WTC11 (cell line): ENCODE measurements at regions not wholly inside any gene's neighbourhood (a gene's known extent, or its start where the extent isn't known, plus 50 kb on each side); places are given as distances from the start of the nearest gene placed in this dataset.

ENCODE experiments used
- ATAC-seq: fragments of 200-7000 bp; cut with Tn5 transposase; 2 replicates; pipeline ENCODE4 v1.10.0; 2021; ENCODE audit warnings: mild to moderate bottlenecking, moderate library complexity
- CTCF ChIA-PET: fragments of 300-600 bp; sonication (Branson Sonifier 250); formaldehyde crosslinking; loops from one replicate; lab custom pipeline; 2021; ENCODE audit warnings: antibody characterized with exemption; lab: Charles Lee
- POLR2A ChIA-PET: fragments of 350-600 bp; sonication (Branson Sonifier 250); formaldehyde crosslinking; loops from one replicate; lab custom pipeline; 2021; ENCODE audit warnings: antibody characterized with exemption; lab: Charles Lee
- DNase-seq: peaks from one replicate; pipeline ENCODE4 v3.0.0; 2021; ENCODE audit warnings: low spot score
- H3K27ac Mint-ChIP-seq: 2 replicates; pipeline ENCODE4 v1.8.0; 2021; ENCODE audit warnings: mixed read lengths
- H3K27me3 Mint-ChIP-seq: 2 replicates; pipeline ENCODE4 v1.8.0; 2021; ENCODE audit warnings: low read depth, mild to moderate bottlenecking, moderate library complexity, mixed read lengths
- H3K36me3 Mint-ChIP-seq: 2 replicates; pipeline ENCODE4 v1.8.0; 2021; ENCODE audit warnings: mixed read lengths
- H3K4me1 Mint-ChIP-seq: 2 replicates; pipeline ENCODE4 v1.8.0; 2022; ENCODE audit warnings: mixed read lengths
- H3K4me3 Mint-ChIP-seq: 2 replicates; pipeline ENCODE4 v1.8.0; 2021; ENCODE audit warnings: mild to moderate bottlenecking, moderate library complexity, mixed read lengths
- H3K9me3 Mint-ChIP-seq: 2 replicates; pipeline ENCODE4 v1.8.0; 2021; ENCODE audit warnings: mixed read lengths
- ETV6 ChIP-seq: sonication (generic); formaldehyde crosslinking; IDR thresholded peaks from 2 replicates; pipeline ENCODE4 v1.8.1; 2022; ENCODE audit warnings: mild to moderate bottlenecking, missing genetic modification reagents
- IRF2 ChIP-seq: sonication (generic); formaldehyde crosslinking; IDR thresholded peaks from 2 replicates; pipeline ENCODE4 v1.8.0; 2022; ENCODE audit warnings: low read depth, missing genetic modification reagents, borderline replicate concordance
- JAZF1 ChIP-seq: fragments of 250-450 bp; sonication (Bioruptor Pico); IDR thresholded peaks from 2 replicates; pipeline ENCODE4 v1.9.0; 2021; ENCODE audit warnings: moderate library complexity, mild to moderate bottlenecking, inconsistent platforms
- NFATC4 ChIP-seq: fragments of 250-450 bp; sonication (Bioruptor Pico); IDR thresholded peaks from 2 replicates; pipeline ENCODE4 v1.9.0; 2021; ENCODE audit warnings: mild to moderate bottlenecking
- NFE2L1 ChIP-seq: sonication (generic); formaldehyde crosslinking; IDR thresholded peaks from 2 replicates; pipeline ENCODE4 v1.8.1; 2023; ENCODE audit warnings: missing genetic modification reagents
- NR2C2 ChIP-seq: sonication (generic); formaldehyde crosslinking; IDR thresholded peaks from 2 replicates; pipeline ENCODE4 v1.8.0; 2022; ENCODE audit warnings: mild to moderate bottlenecking, missing genetic modification reagents
- NR3C1 ChIP-seq: sonication (generic); formaldehyde crosslinking; conservative IDR thresholded peaks from 2 replicates; pipeline ENCODE4 v1.8.1; 2023; ENCODE audit warnings: low read depth, mild to moderate bottlenecking, missing genetic modification reagents
- OVOL2 ChIP-seq: fragments of 250-450 bp; sonication (Bioruptor Pico); IDR thresholded peaks from 2 replicates; pipeline ENCODE4 v1.9.0; 2021; ENCODE audit warnings: mild to moderate bottlenecking, borderline replicate concordance
- PRRX2 ChIP-seq: fragments of 250-450 bp; sonication (Bioruptor Pico); IDR thresholded peaks from 2 replicates; pipeline ENCODE4 v1.8.0; 2021; ENCODE audit warnings: mild to moderate bottlenecking
- SOX15 ChIP-seq: fragments of 250-450 bp; sonication (Bioruptor Pico); IDR thresholded peaks from 2 replicates; pipeline ENCODE4 v1.9.0; 2021; ENCODE audit warnings: mild to moderate bottlenecking
- TEAD4 ChIP-seq: sonication (generic); formaldehyde crosslinking; IDR thresholded peaks from 2 replicates; pipeline ENCODE4 v1.8.0; 2022; ENCODE audit warnings: mild to moderate bottlenecking, missing genetic modification reagents
- TP53 ChIP-seq: sonication (generic); formaldehyde crosslinking; IDR thresholded peaks from 2 replicates; pipeline ENCODE4 v1.8.1; 2023; ENCODE audit warnings: mild to moderate bottlenecking, missing genetic modification reagents
- ZNF317 ChIP-seq: sonication (generic); formaldehyde crosslinking; IDR thresholded peaks from 2 replicates; pipeline ENCODE4 v1.8.1; 2023; ENCODE audit warnings: low read depth, mild to moderate bottlenecking, moderate library complexity, missing genetic modification reagents, borderline replicate concordance
- ZNF671 ChIP-seq: fragments of 250-450 bp; sonication (Bioruptor Pico); IDR thresholded peaks from 2 replicates; pipeline ENCODE4 v1.8.0; 2021; ENCODE audit warnings: mild to moderate bottlenecking
- TF ChIP-seq, protein P1 (sequence below): sonication (generic); formaldehyde crosslinking; IDR thresholded peaks from 2 replicates; pipeline ENCODE4 v1.8.1; 2022; ENCODE audit warnings: low read depth, missing genetic modification reagents, borderline replicate concordance
- TF ChIP-seq, protein P2 (sequence below): sonication (generic); formaldehyde crosslinking; IDR thresholded peaks from 2 replicates; pipeline ENCODE4 v1.8.0; 2022; ENCODE audit warnings: mild to moderate bottlenecking, missing genetic modification reagents
- TF ChIP-seq, protein P3 (sequence below): sonication (generic); formaldehyde crosslinking; IDR thresholded peaks from 2 replicates; pipeline ENCODE4 v1.8.0; 2023; ENCODE audit warnings: mild to moderate bottlenecking, missing genetic modification reagents
- TF ChIP-seq, protein P4 (sequence below): sonication (generic); formaldehyde crosslinking; IDR thresholded peaks from 2 replicates; pipeline ENCODE4 v1.8.1; 2022; ENCODE audit warnings: mild to moderate bottlenecking, moderate library complexity, missing genetic modification reagents
- TF ChIP-seq, protein P5 (sequence below): sonication (generic); formaldehyde crosslinking; IDR thresholded peaks from 2 replicates; pipeline ENCODE4 v1.8.1; 2023; ENCODE audit warnings: mild to moderate bottlenecking, missing genetic modification reagents, moderate library complexity
- TF ChIP-seq, protein P6 (sequence below): sonication (generic); formaldehyde crosslinking; IDR thresholded peaks from 2 replicates; pipeline ENCODE4 v1.8.1; 2022; ENCODE audit warnings: low read depth, mild to moderate bottlenecking, moderate library complexity, missing genetic modification reagents, borderline replicate concordance

DNA sequence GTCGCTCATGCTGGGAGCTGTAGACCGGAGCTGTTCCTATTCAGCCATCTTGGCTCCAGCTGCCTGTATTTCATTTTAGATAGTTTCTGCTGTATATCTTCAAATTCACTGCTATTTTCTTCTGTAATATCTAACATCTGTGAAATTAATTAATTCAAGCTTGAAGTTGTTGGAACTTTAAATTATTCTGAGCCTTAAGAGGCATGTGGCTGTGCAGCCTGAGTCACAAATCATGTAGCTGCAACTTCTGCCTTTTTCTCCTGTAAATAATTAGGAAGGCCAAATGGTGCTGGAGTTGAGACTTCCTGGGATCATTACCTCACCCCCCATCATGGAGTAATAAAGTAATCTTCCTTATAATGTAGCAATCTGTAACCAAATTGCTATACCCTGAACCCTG, 183.3 kb upstream of the PCSK5 start:
- Mint-ChIP-seq H3K27me3 (no peaks in the 10 kb centered on the region; the same call in 1 of the 2 replicates), H3K27ac (no peak overlapping the region), H3K36me3 (peaks cover 9% of the 10 kb centered on the region), H3K4me1 (peaks cover 15% of the 10 kb centered on the region), H3K9me3 (peaks cover 24% of the 10 kb centered on the region), H3K4me3 (no peak overlapping the region)
- ATAC-seq, result no peak
- ChIA-PET CTCF (no interaction called here), POLR2A (interaction anchor here (0.6 kb wide), 1 partner anchor 11 kb away, joined by 5 read pairs; no protein-coding TSS in a partner anchor)
- no peak for DNase-seq
- TF ChIP-seq, protein P1, sequence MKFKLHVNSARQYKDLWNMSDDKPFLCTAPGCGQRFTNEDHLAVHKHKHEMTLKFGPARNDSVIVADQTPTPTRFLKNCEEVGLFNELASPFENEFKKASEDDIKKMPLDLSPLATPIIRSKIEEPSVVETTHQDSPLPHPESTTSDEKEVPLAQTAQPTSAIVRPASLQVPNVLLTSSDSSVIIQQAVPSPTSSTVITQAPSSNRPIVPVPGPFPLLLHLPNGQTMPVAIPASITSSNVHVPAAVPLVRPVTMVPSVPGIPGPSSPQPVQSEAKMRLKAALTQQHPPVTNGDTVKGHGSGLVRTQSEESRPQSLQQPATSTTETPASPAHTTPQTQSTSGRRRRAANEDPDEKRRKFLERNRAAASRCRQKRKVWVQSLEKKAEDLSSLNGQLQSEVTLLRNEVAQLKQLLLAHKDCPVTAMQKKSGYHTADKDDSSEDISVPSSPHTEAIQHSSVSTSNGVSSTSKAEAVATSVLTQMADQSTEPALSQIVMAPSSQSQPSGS (CRISPR knock-in tag), result no peak
- no peak for TF ChIP-seq IRF2
- no peak for TF ChIP-seq NFATC4 (CRISPR knock-in tag)
- no peak for TF ChIP-seq TEAD4 (CRISPR knock-in tag)
- TF ChIP-seq, protein P2, sequence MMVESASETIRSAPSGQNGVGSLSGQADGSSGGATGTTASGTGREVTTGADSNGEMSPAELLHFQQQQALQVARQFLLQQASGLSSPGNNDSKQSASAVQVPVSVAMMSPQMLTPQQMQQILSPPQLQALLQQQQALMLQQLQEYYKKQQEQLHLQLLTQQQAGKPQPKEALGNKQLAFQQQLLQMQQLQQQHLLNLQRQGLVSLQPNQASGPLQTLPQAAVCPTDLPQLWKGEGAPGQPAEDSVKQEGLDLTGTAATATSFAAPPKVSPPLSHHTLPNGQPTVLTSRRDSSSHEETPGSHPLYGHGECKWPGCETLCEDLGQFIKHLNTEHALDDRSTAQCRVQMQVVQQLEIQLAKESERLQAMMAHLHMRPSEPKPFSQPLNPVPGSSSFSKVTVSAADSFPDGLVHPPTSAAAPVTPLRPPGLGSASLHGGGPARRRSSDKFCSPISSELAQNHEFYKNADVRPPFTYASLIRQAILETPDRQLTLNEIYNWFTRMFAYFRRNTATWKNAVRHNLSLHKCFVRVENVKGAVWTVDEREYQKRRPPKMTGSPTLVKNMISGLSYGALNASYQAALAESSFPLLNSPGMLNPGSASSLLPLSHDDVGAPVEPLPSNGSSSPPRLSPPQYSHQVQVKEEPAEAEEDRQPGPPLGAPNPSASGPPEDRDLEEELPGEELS, result no peak
- no peak for TF ChIP-seq PRRX2 (CRISPR knock-in tag)
- TF ChIP-seq NFE2L1 (CRISPR knock-in tag), result no peak
- no peak for TF ChIP-seq ZNF671 (CRISPR knock-in tag)

DNA sequence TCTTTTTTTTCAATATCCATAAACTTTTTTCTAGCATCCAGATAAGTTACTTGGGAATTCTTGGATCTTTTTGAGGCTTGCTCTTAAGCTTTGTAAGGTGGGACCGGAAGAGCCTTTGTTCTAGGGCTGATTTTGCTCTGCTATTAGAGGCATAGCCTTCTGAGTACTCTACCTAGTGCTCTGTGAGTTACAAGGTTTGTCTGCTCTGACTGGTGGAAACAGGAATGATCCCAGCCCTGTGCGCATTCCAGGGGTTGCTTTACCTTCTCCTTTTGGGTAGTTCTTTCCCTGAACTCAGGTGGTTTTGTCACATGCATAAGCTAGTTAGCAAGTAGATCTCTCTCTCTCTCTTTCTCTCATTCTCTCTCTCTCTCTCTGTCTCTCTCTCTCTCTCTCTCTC, 180.8 kb upstream of the PCSK5 start:
- DNase-seq (no peak), ATAC-seq (peak; percentile 60)
- H3K4me3 Mint-ChIP-seq, result no peak overlapping the region
- peaks cover 9% of the 10 kb centered on the region for H3K36me3 Mint-ChIP-seq
- peaks cover 15% of the 10 kb centered on the region for H3K4me1 Mint-ChIP-seq
- H3K27me3 Mint-ChIP-seq, result no peaks in the 10 kb centered on the region
- no peak for TF ChIP-seq NR2C2 (CRISPR knock-in tag)
- no peak for TF ChIP-seq ZNF317 (CRISPR knock-in tag)
- ChIA-PET CTCF (no interaction called here), POLR2A (no interaction called here)
- H3K27ac Mint-ChIP-seq, result no peak overlapping the region
- peaks cover 17% of the 10 kb centered on the region for H3K9me3 Mint-ChIP-seq

DNA sequence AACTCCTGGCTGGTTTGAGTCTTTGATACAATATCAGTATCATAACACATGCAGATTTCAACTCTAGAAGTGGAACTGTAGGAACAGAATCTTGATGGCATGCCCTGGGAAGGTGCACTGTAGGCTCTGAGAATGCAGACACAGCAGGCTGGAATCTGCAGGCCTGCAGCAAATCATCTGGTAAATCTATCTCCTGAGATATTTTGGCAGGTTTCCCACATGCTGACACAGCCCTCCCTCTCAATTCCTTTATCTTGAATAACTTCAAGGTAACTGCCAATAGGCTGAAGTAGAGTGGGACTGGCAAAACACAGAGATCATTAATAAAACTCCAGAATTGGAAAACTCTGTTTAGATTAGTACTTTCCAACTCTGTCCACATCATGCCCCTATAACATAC, 177.8 kb upstream of the PCSK5 start:
- peaks cover 2% of the 10 kb centered on the region for H3K36me3 Mint-ChIP-seq
- ATAC-seq (no peak), DNase-seq (no peak)
- H3K9me3 Mint-ChIP-seq, result peaks cover 3% of the 10 kb centered on the region
- CTCF ChIA-PET, result no interaction called here
- H3K4me3 Mint-ChIP-seq, result no peak overlapping the region
- POLR2A ChIA-PET, result no interaction called here
- no peaks in the 10 kb centered on the region for H3K27me3 Mint-ChIP-seq
- TF ChIP-seq NR3C1 (no peak), JAZF1 (no peak), ETV6 (CRISPR knock-in tag) (no peak), ZNF317 (CRISPR knock-in tag) (no peak), TP53 (no peak), SOX15 (CRISPR knock-in tag) (no peak), OVOL2 (CRISPR knock-in tag) (no peak)
- TF ChIP-seq, protein P3, sequence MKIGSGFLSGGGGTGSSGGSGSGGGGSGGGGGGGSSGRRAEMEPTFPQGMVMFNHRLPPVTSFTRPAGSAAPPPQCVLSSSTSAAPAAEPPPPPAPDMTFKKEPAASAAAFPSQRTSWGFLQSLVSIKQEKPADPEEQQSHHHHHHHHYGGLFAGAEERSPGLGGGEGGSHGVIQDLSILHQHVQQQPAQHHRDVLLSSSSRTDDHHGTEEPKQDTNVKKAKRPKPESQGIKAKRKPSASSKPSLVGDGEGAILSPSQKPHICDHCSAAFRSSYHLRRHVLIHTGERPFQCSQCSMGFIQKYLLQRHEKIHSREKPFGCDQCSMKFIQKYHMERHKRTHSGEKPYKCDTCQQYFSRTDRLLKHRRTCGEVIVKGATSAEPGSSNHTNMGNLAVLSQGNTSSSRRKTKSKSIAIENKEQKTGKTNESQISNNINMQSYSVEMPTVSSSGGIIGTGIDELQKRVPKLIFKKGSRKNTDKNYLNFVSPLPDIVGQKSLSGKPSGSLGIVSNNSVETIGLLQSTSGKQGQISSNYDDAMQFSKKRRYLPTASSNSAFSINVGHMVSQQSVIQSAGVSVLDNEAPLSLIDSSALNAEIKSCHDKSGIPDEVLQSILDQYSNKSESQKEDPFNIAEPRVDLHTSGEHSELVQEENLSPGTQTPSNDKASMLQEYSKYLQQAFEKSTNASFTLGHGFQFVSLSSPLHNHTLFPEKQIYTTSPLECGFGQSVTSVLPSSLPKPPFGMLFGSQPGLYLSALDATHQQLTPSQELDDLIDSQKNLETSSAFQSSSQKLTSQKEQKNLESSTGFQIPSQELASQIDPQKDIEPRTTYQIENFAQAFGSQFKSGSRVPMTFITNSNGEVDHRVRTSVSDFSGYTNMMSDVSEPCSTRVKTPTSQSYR (CRISPR knock-in tag), result no peak
- TF ChIP-seq, protein P4, sequence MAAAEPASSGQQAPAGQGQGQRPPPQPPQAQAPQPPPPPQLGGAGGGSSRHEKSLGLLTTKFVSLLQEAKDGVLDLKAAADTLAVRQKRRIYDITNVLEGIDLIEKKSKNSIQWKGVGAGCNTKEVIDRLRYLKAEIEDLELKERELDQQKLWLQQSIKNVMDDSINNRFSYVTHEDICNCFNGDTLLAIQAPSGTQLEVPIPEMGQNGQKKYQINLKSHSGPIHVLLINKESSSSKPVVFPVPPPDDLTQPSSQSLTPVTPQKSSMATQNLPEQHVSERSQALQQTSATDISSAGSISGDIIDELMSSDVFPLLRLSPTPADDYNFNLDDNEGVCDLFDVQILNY (CRISPR knock-in tag), result no peak
- TF ChIP-seq, protein P5, sequence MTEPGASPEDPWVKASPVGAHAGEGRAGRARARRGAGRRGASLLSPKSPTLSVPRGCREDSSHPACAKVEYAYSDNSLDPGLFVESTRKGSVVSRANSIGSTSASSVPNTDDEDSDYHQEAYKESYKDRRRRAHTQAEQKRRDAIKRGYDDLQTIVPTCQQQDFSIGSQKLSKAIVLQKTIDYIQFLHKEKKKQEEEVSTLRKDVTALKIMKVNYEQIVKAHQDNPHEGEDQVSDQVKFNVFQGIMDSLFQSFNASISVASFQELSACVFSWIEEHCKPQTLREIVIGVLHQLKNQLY (CRISPR knock-in tag), result no peak
- TF ChIP-seq, protein P6, sequence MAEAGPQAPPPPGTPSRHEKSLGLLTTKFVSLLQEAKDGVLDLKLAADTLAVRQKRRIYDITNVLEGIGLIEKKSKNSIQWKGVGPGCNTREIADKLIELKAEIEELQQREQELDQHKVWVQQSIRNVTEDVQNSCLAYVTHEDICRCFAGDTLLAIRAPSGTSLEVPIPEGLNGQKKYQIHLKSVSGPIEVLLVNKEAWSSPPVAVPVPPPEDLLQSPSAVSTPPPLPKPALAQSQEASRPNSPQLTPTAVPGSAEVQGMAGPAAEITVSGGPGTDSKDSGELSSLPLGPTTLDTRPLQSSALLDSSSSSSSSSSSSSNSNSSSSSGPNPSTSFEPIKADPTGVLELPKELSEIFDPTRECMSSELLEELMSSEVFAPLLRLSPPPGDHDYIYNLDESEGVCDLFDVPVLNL (CRISPR knock-in tag), result no peak
- no peak overlapping the region for H3K27ac Mint-ChIP-seq
- peaks cover 15% of the 10 kb centered on the region for H3K4me1 Mint-ChIP-seq
